ENCODE measurements at regions not wholly inside any gene's neighbourhood (a gene's known extent, or its start where the extent isn't known, plus 50 kb on each side); places are given as distances from the start of the nearest gene placed in this dataset.
"Not testable (repeated sequence)": the region's sequence is repeated elsewhere in the genome, so short reads cannot be mapped to it uniquely, and the experiment has no call there.

DNA sequence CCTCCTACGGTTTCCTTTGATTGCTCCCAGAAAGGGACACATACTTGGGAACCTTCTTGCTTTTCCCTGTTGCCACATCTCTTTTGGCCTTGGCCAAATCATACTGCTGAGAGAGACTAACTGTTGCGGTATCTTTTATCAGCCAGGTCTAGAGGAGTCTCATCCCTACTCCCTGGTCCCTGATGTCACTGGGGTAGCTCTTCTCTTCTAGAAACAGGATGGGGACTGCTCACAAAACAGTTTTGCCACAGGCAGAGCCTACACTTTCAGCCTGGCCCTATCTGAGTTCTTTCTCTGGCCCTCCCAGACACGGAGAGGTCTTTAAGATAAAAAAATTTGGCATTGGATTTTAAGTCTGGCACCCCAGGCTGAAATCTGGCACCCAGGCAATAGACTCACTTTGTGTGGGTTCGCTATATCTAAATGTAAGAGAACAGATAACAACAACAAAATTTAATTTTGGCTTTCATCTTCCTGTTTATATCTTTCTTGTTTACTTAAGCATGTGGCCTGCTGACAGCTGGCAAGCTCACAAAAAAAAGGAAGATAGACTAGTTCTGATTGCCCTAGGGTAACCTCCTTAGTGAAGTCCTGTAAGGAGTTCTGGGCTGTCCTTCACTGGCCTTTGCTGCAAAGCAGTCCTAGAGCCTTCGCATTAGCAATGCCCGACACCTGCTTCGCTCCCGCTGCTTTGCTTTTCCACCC, 228.3 kb upstream of the NPVF start:
- no peak overlapping the region for H3K27ac Mint-ChIP-seq (ENCODE audit: unreplicated experiment)
- H3K27me3 Mint-ChIP-seq (ENCODE audit: unreplicated experiment), result peaks cover 2% of the 10 kb centered on the region
- H3K4me3 Mint-ChIP-seq (ENCODE audit: unreplicated experiment), result no peak overlapping the region
- H3K4me1 Mint-ChIP-seq (ENCODE audit: unreplicated experiment), result peaks cover 10% of the 10 kb centered on the region
- no peak for DNase-seq (ENCODE audit: low spot score)
- no peaks in the 10 kb centered on the region for H3K36me3 Mint-ChIP-seq (ENCODE audit: low read depth, unreplicated experiment)
- TF ChIP-seq, protein P1, sequence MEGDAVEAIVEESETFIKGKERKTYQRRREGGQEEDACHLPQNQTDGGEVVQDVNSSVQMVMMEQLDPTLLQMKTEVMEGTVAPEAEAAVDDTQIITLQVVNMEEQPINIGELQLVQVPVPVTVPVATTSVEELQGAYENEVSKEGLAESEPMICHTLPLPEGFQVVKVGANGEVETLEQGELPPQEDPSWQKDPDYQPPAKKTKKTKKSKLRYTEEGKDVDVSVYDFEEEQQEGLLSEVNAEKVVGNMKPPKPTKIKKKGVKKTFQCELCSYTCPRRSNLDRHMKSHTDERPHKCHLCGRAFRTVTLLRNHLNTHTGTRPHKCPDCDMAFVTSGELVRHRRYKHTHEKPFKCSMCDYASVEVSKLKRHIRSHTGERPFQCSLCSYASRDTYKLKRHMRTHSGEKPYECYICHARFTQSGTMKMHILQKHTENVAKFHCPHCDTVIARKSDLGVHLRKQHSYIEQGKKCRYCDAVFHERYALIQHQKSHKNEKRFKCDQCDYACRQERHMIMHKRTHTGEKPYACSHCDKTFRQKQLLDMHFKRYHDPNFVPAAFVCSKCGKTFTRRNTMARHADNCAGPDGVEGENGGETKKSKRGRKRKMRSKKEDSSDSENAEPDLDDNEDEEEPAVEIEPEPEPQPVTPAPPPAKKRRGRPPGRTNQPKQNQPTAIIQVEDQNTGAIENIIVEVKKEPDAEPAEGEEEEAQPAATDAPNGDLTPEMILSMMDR (IDR thresholded peaks at IDR 0.05; ENCODE audit: unreplicated experiment), result no peak
- no peaks in the 10 kb centered on the region for H3K9me3 Mint-ChIP-seq (ENCODE audit: unreplicated experiment)

DNA sequence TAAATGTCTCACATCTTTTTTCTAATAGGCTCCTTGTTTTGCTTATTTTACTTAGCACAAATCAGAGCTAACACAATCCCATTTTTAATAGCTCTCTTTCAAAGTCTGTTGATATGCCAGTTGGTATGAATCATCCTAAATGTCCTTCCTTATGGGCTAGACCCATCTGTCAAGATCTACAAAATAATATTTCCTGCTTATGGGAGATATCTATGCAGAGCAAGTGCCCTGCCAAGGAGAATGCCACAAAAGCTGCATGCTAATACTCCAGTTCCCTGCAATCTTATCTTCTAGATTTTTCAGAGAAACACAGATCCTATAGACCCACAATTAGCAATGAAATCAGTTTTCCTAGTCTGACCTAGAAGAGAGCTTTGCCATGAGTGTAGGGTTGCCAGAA, 230.8 kb upstream of the NPVF start:
- H3K36me3 Mint-ChIP-seq (ENCODE audit: low read depth, unreplicated experiment), result no peaks in the 10 kb centered on the region
- peaks cover 2% of the 10 kb centered on the region for H3K27me3 Mint-ChIP-seq (ENCODE audit: unreplicated experiment)
- no peaks in the 10 kb centered on the region for H3K9me3 Mint-ChIP-seq (ENCODE audit: unreplicated experiment)
- no peak overlapping the region for H3K27ac Mint-ChIP-seq (ENCODE audit: unreplicated experiment)
- H3K4me1 Mint-ChIP-seq (ENCODE audit: unreplicated experiment), result peaks cover 10% of the 10 kb centered on the region
- H3K4me3 Mint-ChIP-seq (ENCODE audit: unreplicated experiment), result no peak overlapping the region
- TF ChIP-seq, protein P1 (IDR thresholded peaks at IDR 0.05; ENCODE audit: unreplicated experiment), result no peak
- DNase-seq (ENCODE audit: low spot score), result no peak

GRCh38 chr7:25460433-25460832, 232.1 kb upstream of the NPVF start:
- Mint-ChIP-seq H3K4me3 (ENCODE audit: unreplicated experiment) (no peak overlapping the region), H3K4me1 (ENCODE audit: unreplicated experiment) (peaks cover 10% of the 10 kb centered on the region), H3K9me3 (ENCODE audit: unreplicated experiment) (no peaks in the 10 kb centered on the region), H3K27ac (ENCODE audit: unreplicated experiment) (no peak overlapping the region), H3K27me3 (ENCODE audit: unreplicated experiment) (peaks cover 2% of the 10 kb centered on the region), H3K36me3 (ENCODE audit: low read depth, unreplicated experiment) (no peaks in the 10 kb centered on the region)
- DNase-seq (ENCODE audit: low spot score), result no peak
- TF ChIP-seq, protein P1 (IDR thresholded peaks at IDR 0.05; ENCODE audit: unreplicated experiment), result no peak

DNA sequence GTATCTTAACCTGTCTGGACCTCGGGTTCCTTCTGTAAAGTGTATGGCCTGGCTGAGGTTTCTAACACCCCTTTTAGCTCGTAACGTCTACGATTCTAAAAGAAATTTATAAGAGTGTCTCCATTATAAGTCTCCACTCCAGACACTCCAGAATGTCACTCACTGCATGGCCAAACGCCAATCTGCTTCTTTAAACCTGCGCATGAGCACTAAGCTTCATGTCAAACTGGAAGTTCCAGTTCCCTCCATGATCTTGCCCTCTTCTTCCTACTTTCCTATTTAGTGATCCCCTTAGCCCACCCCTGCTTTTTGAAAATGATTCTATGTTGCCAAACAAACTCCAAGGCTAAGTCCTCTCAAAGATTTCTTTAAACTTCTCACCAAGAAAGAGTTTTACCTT, 241.4 kb upstream of the NPVF start:
- TF ChIP-seq, protein P1 (IDR thresholded peaks at IDR 0.05; ENCODE audit: unreplicated experiment), result no peak
- H3K36me3 Mint-ChIP-seq (ENCODE audit: low read depth, unreplicated experiment), result no peaks in the 10 kb centered on the region
- H3K4me3 Mint-ChIP-seq (ENCODE audit: unreplicated experiment), result no peak overlapping the region
- no peak overlapping the region for H3K27ac Mint-ChIP-seq (ENCODE audit: unreplicated experiment)
- H3K27me3 Mint-ChIP-seq (ENCODE audit: unreplicated experiment), result peaks cover 2% of the 10 kb centered on the region
- no peaks in the 10 kb centered on the region for H3K4me1 Mint-ChIP-seq (ENCODE audit: unreplicated experiment)
- DNase-seq (ENCODE audit: low spot score), result no peak
- no peaks in the 10 kb centered on the region for H3K9me3 Mint-ChIP-seq (ENCODE audit: unreplicated experiment)

DNA sequence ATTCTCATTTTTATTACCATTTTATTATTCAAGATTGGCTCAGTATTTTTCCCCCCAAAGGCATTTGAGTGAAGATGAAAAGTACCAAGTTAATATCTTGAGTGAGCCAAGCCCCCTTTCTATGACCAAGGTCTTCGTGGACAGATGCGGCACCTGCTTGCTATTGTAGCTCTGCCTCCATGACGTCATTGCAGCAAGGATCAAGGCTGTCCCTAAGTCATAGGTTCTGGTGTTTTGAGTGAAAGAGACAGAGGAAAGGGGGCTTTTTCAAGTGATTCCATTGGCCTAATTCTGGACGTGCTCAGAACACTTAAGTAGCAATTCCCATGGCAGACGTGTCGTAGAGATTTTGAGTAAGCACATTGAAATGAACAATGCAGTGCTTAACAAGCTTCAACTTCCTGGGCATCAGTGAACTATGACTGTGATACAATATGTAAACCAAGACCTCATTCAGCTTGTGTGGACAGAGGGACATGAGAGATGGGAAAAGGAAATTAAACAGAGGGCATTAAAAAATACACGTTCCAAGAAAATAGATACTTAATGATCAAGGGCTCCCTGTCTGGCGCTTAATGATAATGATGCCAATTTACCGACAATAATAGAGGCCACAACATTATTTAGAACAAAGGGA, 248.7 kb upstream of the NPVF start:
- Mint-ChIP-seq H3K27ac (ENCODE audit: unreplicated experiment) (no peak overlapping the region), H3K4me1 (ENCODE audit: unreplicated experiment) (peaks cover 15% of the 10 kb centered on the region), H3K27me3 (ENCODE audit: unreplicated experiment) (peaks cover 2% of the 10 kb centered on the region), H3K4me3 (ENCODE audit: unreplicated experiment) (no peak overlapping the region), H3K9me3 (ENCODE audit: unreplicated experiment) (no peaks in the 10 kb centered on the region), H3K36me3 (ENCODE audit: low read depth, unreplicated experiment) (no peaks in the 10 kb centered on the region)
- DNase-seq (ENCODE audit: low spot score), result no peak
- TF ChIP-seq, protein P1 (IDR thresholded peaks at IDR 0.05; ENCODE audit: unreplicated experiment), result no peak

DNA sequence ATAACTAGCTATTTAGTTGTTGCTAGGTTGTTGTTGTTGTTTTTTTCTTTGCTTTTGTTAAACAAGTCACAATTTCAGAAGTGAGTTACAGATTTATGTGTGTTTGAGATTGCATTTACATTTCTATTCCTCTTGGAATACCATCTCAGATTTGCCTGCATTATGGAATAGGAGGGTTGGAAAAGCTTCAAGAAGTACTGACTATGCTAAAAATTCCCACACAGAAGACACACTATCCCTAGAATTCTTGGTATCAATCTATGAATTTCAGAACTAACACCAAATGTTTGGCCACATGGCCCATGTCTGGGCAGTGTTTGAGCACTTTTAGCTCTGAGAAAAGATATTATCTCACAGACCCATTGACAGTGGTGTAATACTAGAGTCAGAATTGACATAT, 249.9 kb upstream of the NPVF start:
- not testable (repeated sequence) for H3K9me3 Mint-ChIP-seq (ENCODE audit: unreplicated experiment); DNase-seq (ENCODE audit: low spot score); H3K36me3 Mint-ChIP-seq (ENCODE audit: low read depth, unreplicated experiment); H3K27ac Mint-ChIP-seq (ENCODE audit: unreplicated experiment); H3K27me3 Mint-ChIP-seq (ENCODE audit: unreplicated experiment); H3K4me3 Mint-ChIP-seq (ENCODE audit: unreplicated experiment)
- peaks cover 15% of the 10 kb centered on the region for H3K4me1 Mint-ChIP-seq (ENCODE audit: unreplicated experiment)
